ENCODE measurements at regions not wholly inside any gene's neighbourhood (a gene's known extent, or its start where the extent isn't known, plus 50 kb on each side); places are given as distances from the start of the nearest gene placed in this dataset.
"Not testable (repeated sequence)": the region's sequence is repeated elsewhere in the genome, so short reads cannot be mapped to it uniquely, and the experiment has no call there.

DNA sequence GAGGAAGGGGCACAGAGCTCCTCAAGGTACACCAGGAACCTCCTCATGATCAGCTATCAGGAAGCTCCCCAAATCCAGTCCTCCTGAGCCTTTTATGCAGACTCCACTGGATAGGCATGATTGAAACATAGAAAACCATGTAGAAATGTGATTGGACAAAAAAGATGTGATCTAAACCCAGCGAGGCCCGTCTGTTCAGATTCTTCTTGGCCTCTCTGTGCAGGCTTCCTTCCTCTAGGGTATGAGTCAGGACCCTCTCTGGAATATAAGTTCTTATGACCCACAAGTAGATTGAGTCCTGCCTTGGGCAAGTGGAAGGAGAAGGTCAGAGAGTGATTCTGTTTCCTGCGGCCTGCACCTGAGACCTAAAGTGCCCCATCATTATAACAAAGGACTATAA is 166.3 kb downstream of the PHLDA1 start:
- no peak for DNase-seq (ENCODE audit: low read depth)

DNA sequence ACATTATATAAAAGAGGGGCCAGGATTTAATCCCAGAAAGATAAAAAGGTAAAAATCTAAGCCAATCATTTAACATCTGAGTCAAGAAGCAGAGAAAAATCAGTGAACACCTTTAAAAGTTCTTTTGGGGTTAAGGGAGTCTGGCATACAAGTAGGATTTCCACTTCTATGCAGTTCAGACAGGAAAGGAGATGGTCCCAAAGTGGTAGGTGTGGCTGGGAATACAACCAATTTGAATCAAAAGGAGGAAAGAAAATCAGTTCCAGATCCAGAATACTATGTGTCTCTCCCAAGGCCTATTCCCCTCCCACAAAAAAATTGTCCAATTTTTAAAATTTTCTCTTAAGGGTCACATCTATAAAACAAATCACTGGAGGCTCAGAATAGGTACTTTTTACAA is 167.4 kb downstream of the PHLDA1 start:
- DNase-seq (ENCODE audit: low read depth) = no peak

DNA sequence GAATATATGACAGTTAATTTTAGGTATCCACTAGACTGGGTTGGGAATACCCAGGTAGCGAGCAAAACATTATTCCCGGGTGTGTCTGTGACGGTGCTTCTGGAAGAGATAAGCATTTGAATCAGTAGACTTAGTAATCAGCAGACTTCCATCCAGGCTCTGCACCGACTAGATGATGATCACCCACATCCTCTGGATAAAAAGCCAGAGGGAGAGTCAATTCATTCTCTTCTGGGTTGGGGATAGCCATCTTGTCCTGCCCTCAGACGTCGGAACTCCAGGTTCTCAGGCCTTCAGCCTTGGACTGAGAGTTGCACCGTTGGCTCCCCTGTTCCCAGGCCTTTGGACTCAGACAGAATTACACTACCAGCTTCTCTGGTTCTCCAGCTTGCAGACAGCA is 168.0 kb downstream of the PHLDA1 start:
- DNase-seq (ENCODE audit: low read depth) = no peak

DNA sequence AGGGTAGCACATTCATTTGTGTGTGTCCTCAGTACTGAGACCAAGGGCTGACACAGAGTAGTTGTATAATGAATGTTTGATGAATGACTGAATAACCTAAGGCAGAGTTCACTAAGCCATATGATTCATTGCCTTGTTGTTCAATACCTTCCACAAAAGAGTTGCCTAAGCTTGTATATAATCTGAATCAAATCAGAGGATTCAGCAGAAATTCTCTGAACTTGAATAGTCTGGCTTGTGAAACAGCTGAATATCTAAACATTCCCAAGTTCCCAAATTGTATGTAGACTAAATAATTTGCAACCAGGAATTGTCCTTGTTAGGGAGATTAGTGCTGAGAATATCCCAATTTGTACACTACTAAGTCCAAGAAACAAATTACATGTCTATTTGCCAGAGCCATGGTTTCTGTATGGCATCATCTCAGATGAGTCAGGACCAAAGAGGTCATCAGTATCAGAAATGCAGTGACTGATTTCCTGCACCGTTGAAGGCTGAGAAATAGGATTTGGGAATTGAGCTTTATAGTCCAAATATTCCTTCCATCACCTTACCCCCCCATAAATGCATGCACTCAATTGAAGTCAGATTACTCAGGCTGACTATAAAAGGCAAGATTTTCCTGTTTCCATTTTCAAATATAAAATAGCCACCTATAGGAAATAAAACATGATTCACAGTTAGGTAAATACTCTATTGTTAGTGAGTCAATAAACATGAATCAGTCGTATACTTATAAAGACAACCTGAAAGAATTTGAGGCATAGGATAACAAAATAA is 168.7 kb downstream of the PHLDA1 start:
- DNase-seq (ENCODE audit: low read depth) = peak; percentile 38

DNA sequence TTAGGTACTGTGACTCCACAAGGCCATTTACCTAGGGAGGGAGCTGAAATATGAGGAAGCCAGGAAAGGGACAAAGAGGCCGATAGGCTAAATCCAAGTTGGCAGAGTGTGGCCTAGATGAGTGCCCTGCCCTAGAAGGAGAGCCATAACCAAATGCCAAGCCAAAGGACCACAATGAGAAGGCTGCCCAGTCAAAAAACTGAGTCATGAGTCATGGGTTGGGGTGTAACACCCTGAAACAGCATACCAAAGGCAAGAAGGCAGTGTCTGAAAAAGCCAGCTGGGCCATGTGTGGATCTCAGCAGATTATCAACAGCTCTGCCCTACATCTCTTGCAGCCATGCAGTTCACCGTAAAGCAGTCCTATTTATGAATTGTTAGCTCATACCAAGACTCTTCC is 171.7 kb downstream of the PHLDA1 start:
- no peak for DNase-seq (ENCODE audit: low read depth)

DNA sequence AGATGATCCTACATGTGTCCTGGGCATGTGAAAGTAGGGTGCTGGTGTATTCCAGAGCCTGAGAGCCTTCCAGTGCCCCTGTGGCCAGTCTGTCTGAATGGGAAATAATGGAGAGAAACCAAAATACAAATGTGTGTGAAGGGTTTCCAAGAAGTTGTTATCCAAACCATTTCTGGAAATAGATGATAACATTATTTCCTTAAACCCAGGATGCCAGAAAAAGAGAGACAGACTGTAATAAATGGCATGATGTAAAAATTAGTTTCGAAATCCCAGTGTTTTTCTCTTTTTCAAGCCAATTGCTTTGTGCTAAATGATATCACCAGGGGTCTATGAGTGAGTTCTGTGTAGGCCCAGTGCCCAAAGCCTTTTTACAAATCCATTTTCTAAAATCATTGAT is 175.3 kb downstream of the PHLDA1 start:
- DNase-seq (ENCODE audit: low read depth) = no peak

DNA sequence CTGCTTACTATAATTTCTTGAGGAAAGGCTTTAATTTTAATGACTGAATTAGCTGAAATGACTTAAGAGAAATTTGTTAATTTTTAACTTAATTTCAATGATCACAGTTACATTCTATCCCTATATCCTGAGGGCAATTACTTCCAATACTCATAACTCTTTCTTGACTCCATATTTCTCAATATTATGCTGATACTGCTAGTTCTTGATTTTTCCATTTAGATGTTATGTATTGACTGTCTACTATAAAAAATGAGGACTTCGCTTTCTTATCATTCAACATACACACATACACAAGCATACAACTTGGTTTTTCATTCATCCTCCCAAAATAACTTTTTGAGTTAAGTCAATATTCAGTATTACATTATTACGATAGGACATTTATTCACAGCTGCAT is 176.2 kb downstream of the PHLDA1 start:
- no peak for DNase-seq (ENCODE audit: low read depth)

DNA sequence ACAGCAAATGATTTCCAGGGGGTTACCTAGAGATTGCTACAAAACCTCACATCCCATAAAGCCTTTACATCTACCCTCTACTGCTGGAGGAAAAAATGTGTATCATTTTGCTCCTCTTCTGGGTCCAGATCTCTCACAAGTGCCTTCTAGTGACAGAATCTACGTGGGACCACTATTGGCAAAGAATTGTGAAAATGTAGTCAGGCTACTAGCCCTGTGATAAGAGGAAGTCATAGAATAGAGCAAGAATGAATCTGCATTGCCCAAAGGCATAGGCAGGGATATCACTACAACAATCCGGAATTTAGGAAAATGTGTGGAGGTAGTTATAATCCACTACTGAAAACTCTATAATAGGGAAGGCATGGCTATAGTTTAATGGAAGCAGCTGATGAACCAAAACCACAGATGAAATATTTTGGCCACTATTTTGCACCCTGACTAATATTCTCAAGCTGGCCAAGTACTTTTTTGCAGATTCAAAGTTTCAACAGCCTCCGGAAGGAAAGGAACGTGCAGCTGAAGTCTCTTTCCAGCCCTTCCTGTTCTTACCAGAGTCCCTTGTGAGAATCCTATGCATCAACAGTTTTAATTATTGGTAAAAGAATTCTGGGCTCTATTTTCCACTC is 176.8 kb downstream of the PHLDA1 start:
- peak; percentile 73 for DNase-seq (ENCODE audit: low read depth)

DNA sequence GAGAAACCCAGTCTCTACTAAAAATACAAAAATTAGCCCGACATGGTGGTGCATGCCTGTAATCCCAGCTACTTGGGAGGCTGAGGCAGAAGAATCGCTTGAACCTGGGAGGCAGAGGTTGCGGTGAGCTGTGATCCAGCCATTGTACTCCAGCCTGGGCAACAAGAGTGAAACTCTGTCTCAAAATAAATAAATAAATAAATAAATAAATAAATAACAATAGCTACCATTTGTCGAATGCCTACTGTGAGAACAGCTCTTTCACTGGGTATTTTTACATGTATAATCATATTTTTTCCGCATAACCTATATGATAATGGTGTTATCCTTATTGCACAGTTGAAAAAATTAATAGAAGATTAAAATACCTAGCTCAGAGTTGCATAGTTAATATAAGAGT is 177.4 kb downstream of the PHLDA1 start:
- not testable (repeated sequence) for DNase-seq (ENCODE audit: low read depth)

DNA sequence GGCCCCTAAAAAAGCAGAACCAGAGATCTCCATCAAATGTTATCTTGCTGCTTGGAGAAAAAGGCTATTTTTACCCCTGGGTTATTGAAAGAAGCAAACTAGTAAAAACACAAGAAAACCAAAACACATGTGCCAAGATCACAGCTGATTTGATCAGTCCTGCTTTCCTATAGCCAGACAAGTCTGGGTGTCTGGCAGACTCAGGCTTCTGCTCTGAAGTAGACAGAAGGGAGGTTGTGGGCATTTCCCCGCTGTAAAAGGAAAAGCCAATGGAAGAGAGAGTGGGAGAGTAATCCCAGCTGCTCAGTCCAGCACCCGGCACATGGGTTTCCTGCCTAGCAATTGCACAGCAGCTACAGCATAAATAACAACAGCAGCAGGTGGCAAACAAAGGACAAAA is 177.9 kb downstream of the PHLDA1 start:
- no peak for DNase-seq (ENCODE audit: low read depth)

DNA sequence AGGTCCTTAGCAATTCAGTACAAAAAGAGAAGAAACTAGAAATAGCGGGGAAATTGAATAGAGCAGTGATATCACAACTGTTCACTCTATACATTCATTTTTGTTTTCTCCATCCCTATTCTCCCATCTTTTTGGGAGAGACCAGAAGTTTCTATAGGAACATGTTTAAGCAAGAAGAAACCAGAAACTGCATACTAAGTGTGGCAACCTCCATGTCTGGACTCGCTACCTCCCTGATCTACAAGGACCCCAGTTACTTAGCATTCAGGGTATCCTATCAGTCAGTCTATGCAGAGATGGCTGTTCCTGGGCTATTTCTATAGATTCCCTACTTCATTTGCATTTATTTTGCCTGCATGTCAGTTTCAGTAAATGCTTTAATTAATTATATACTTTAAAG is 178.6 kb downstream of the PHLDA1 start:
- no peak for DNase-seq (ENCODE audit: low read depth)

DNA sequence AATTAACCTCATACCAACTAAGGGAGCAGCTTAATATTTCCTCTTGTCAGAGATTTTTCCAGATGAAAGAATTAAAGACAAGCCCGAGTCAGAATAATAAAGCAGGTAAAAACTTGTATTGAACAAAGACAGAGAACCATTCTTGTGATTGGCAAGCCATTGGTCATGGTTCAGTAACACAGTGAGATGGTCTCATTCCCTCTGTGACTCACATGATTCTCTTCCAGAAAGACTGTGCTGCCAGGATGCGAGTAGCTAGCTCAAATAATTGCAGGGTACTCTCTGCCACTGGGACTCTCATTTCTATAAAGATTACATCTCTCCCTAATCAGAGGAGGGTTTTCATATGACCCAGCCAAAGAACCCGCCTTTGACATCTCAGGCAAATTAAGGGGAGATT is 179.4 kb downstream of the PHLDA1 start:
- no peak for DNase-seq (ENCODE audit: low read depth)

DNA sequence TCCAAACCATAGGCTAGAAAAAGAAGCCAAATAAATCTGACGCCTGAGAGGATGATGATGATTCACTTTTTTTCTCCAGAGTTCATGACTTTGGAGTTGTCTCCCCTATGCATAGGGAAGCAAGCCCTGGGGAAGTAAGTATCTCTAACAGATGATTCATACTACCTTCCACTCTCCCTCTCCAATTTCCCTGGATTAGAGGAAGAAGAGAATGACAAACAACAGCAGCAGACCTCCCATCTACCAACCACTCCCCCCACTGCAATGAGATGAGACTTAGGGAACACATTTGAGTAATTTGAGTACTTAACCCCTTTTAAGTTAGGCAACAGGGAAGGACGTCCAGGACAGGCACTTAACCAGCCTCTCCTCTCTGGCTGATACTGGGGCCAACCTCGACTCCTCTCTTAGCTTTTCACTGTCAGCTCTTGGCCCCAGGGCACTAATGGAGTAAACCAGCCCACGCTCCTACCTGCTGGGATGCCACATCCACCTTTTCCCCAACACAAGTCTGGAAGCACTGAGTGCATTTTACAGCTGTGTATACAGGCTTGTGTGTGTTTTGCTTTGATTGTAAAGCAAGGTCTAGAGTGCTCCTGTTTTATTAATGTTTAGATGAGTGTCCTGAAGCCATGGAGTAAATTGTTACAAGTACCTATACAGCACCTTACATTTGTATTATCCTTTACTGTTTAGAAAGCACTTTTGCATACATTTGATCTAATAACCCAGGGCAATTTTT is 180.7 kb downstream of the PHLDA1 start:
- DNase-seq (ENCODE audit: low read depth) = peak; percentile 47

DNA sequence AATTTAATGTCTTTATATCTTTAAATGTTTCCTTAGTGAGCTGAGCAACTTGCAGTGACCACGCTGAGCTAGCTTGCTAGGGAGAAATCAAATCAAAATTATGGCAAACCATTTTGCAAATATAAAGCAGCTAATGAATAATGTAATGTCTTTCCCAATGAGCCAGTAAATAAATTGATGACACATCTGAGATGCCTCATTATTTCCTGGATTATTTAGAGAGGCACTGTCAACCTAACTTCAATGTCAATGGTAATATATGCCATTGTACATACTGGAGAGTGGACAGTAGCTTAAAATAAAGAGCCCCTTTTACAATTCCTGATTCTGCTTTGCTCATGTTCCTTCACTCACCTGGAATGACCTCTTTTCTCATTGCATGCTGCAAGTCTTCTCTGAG is 182.6 kb downstream of the PHLDA1 start:
- no peak for DNase-seq (ENCODE audit: low read depth)

DNA sequence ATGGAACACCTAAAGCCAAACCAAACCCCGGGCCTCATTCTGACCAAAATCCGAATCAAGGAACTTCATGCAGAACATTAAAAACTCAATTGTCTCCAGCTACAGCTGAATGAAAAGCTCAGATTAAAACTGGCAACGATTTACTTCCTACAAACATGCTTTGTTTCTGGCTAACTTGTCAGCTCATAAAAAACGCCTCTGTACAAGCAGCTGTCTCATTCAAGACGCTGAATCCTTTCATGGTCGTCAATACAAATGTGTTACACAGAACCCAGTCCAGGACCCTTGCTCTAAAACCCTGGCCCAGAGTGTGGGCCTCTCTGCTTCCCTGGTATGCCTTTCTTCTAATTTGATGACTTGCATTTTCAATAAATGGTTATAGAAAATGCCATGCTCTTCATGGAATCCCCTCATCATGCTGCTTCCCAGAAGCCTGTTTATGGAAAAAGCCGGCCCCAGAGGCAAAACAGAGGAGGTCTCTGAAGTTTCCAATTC is 183.1 kb downstream of the PHLDA1 start:
- no peak for DNase-seq (ENCODE audit: low read depth)

DNA sequence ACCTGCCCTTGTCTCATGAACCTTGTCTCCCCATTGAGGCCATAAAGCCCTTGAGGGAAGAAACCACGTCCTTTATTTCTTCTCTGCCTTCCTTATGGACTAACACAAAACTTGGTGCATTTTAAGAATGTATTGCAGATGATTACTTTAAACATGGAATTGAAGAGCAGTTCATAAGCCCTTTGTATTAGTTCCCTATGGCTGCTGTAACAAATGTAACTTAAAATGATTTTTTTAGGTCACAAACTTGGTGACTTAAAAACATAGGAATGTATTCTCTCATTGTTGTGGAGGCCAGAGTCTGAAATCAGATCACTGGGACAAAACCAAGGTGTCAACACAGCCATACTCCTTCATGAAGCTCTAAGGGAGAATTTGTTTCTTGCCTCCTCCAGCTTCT is 185.5 kb downstream of the PHLDA1 start:
- DNase-seq (ENCODE audit: low read depth) = no peak

DNA sequence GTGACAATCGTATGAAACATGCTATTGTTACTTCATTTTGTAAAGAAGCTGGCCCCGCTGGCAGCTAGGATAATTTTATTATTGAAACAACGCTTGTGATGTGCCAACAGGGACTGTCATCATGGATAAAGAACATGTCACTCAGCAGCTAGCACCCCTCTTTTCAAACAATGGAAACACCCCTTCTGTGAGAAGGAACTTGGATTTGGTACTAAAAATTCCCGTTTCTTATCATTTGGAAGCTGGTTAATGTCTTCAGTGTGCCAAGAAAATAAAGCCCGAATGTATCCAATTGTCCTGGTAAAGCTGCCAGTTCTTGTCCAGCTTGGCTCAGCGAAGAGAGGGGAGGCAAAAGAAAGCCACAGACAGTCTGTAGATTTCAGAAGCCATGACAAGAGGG is 186.6 kb downstream of the PHLDA1 start:
- DNase-seq (ENCODE audit: low read depth) = no peak

DNA sequence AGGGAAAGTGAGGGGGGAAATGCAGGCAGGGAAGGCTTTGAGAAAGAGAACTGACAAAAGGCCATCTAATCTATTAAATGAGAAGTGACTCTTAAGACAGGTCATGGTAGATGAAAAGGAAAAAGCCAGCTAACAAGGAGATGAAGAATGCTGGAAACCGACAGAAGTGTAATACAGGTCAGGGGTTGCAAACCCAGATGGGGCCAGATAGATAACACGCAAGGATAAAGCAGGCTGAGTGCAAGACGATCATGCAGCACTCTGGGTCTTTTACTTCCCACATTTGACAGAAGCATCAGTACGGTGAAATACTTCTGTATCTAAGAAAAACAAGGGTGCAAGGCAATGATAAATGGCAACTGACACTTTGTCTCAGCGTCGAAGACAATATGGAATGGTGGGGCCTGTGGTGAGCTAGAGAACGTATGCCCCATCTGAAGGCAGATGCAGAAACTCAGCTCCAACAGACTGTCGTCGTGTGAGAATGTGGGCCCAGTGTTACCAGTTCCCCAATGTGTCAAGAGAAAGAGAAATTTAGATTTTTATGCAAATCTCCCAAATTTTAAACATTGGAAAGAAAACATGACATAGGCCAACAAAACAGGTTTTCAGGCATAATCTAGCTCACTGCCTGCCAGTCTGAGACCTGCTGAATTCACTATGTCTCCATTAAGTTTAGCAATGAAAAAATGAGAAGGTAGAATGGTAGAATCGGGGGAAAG is 187.4 kb downstream of the PHLDA1 start:
- no peak for DNase-seq (ENCODE audit: low read depth)

DNA sequence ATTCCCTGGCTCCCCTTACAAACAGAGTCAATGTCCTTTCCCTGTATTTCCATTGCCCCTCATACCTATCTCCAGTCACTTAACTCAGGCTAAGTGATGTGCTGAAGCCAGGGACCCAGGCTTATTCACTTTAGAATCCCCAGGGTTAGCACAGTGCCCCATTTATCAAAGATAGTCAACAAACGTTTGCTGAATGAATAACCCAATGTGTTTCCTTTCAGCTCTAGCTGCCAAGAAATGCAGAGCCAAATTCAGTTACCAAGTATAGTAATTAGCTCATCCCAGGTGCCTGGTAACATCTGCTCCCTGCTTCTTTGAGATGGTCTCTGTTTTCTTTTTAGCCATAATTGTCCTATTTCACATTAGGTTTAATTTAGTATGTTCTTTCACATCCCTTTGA is 189.5 kb downstream of the PHLDA1 start:
- no peak for DNase-seq (ENCODE audit: low read depth)

DNA sequence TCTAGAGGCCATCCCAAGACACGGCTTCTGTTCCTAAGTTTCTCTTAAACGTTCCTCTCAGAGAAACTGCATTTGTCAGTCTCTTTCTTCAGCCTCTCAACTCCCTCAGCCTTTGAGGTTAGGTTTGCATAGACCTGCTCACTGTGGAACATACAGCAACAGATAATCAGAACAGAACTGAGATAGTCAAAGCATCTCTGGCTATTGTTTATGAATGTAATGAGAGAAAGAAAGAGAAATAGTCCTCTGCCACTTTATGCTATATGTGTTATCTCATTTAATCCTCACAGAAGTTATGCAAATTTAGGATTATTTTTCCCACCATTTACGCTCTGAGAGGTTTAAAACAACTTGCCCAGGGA is 190.6 kb downstream of the PHLDA1 start:
- no peak for DNase-seq (ENCODE audit: low read depth)

DNA sequence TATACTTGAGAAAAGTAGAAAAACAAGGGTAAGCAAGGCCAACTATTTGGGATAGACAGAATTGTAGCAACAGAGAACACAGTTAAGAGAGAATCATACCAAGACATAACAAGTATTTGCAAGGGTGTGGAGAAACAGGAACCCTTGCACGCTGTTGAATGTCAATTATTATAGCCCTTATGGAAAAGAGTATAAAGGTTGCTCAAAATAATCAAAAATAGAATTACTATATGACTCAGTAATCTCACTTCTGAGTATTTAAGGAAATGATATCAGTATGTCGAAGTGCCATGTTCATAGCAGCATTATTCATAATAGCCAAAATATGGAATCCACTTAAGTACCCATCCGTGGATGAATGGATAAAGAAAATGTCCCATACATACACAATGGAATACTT is 193.3 kb downstream of the PHLDA1 start:
- no peak for DNase-seq (ENCODE audit: low read depth)

DNA sequence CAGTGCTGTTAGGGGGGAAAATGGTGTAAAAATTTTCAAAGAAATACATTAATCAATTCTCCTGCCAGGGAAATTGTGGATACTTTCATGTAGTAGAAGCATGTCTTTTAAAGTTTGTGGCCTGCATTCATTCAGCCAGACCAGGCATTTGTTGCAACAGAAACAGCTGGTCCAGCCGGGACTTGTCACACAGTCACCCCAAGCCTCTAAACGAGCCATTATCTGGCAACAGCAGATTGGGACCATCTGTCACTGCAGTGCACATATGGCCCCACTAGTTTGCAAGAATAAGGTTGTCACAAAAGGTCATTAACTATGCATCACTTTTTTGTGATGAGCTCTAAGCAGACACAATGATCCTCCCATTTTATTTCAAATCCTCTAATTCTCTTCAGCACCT is 193.9 kb downstream of the PHLDA1 start:
- no peak for DNase-seq (ENCODE audit: low read depth)

DNA sequence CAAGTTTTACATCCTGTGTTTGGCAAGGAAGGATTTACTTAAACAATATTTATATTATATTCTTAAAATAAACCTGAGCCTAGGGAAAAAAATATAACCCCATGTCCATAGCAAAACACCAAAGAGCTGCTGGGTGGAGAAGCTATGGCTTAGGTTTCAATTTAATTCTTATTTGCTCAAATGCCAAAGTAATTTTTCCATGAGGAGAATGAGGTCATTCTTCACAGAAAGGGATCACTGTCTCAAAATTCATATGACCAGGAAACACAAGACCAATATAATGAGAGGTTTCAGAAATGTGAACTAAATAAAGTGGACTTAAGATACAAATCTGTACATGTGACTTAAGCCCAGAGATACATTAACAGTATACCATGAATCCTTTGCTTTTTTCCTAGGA is 195.0 kb downstream of the PHLDA1 start:
- no peak for DNase-seq (ENCODE audit: low read depth)

All from GM04504 (cell line).